ENCODE measurements at regions not wholly inside any gene's neighbourhood (a gene's known extent, or its start where the extent isn't known, plus 50 kb on each side); places are given as distances from the start of the nearest gene placed in this dataset.

DNA sequence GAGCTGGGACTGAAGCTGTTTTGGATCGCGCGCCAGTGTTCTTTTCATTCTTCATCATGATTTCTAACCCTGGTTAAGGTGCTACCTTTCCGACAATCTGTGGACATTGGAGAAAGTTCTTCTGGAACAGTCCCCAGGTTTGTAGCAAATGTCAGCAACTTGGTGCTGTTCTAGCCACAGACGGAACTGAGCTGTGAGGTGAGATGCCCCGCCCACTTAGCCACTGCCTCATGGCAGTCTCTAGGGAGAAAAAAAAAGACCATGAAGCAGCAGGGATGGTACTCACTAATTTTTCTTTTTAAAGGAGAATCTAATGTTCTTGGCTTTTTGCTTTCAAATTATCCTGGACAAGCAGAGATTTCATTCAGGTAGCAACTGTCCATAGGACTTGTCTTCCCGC is 72.1 kb upstream of the STK32A start:
- no peak for DNase-seq (ENCODE audit: extremely low read depth in 1 of 2, low read depth in 1 of 2)

- no peak for DNase-seq (ENCODE audit: extremely low read depth in 1 of 2, low read depth in 1 of 2)
Measured at GRCh38 chr5:147167529-147167928, 67.3 kb upstream of the STK32A start.

GRCh38 chr5:147168578-147169327 is 66.1 kb upstream of the STK32A start:
- DNase-seq (ENCODE audit: extremely low read depth in 1 of 2, low read depth in 1 of 2) = no peak

GRCh38 chr5:147169399-147169798 is 65.4 kb upstream of the STK32A start:
- DNase-seq (ENCODE audit: extremely low read depth in 1 of 2, low read depth in 1 of 2) = no peak

DNA sequence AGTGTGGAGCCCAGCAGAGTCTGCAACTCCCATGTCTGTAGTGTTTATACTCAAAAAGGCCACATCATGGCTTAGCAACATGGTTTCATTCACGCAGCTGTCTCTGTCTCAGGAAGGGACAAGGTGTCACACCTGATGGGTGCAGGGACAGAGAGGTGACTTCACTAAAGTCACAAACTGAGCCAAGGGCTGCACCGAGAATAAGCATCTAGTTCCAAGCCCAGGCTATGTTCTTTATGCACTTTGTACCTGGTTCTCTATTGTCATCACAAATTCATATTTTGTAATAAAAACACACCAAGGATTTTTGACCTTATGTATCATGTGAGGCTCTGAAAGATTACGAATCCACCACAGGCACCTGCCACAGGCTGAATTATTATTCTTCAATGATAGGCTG is 64.9 kb upstream of the STK32A start:
- DNase-seq (ENCODE audit: extremely low read depth in 1 of 2, low read depth in 1 of 2) = no peak

- no peak for DNase-seq (ENCODE audit: extremely low read depth in 1 of 2, low read depth in 1 of 2)
Measured at GRCh38 chr5:147170603-147171002, 64.2 kb upstream of the STK32A start.

DNA sequence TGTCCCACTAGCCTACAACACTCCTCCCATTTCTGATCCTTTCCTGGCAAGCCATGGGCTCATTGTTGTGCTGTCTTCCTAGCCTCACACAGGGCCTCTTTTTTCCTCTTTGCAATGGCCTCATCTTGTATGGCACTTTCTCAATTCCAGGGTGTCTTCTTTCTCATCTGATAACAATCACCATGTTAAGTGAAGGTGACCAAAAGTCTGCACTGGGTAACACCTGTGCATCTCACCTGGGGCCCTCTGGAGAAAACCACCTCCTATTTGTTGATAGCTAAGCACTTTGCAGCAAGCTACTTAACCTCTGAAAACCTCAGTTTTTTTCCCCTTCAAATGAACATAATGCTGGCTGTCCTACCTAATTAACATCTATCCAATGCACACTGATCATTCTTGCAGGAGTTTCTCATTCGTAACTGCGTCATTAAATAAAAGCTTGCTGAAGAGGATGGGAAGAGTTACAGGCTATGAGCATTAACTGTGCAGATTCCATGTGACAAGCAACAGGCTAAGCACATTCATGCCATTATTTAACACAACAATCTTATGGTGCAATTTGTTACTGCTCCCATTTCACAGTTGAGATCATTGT is 60.1 kb upstream of the STK32A start:
- no peak for DNase-seq (ENCODE audit: extremely low read depth in 1 of 2, low read depth in 1 of 2)

DNA sequence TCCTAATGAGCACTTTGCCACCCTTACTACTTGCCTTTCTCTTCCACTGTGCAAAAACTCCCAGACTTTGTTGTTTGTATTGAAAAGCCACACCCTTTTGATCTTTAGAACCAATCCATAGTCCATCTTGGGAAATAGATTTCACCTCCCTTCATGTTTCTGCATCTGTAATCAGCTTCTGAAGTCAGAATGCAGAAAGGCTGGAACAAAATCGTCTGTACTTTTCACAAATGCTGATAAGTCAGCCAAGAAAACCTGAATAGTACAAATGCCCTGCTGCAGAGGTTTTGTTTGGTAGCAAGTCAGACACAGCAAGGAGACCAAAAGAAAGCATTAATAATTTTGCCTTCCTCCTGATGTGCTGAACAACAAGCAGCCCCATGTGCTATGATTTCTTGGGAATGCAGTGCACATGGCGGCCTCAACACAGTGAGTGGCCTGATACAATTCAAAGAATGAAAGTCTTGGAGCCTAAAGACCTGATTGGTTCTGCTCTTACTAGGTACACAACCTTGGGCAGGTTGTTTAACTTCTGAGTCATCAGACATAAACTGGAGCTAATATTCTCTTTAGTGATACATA is 59.2 kb upstream of the STK32A start:
- no peak for DNase-seq (ENCODE audit: extremely low read depth in 1 of 2, low read depth in 1 of 2)

- DNase-seq (ENCODE audit: extremely low read depth in 1 of 2, low read depth in 1 of 2) = no peak
Measured at GRCh38 chr5:147176422-147176821, 58.4 kb upstream of the STK32A start.

DNA sequence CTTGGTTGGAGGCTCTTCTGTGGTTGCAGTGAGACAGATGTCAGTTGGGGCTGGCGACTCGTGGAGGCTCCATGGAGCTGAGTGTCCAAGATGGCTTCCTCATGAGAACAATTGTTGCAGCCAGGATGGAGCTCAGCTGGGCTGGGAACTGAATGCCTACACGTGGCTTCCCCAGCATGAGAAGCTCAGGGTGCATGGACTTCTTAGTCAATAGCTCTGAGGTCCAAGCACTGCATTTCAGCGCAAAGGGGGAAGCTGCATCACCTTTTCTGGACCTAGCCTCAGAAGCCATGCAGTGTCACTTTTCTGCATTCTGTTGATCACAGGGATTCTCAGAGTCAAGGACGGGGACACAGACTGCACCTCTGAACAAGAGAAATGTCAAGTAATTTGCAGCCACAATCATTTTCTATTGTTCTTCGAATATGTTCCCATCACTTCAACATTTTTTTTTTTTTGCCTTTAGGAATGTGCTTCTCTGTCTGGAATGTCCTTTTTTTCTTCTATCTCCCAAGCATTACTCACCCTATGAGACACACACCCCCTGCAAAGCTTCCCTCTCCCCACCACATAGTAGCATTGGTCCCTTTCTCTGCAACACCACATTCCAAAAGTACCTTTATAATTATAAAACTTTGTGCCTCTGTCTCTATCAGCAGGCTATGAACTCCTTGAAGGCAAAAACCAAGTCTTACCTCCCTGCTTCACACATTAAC is 57.5 kb upstream of the STK32A start:
- DNase-seq (ENCODE audit: extremely low read depth in 1 of 2, low read depth in 1 of 2) = no peak

DNA sequence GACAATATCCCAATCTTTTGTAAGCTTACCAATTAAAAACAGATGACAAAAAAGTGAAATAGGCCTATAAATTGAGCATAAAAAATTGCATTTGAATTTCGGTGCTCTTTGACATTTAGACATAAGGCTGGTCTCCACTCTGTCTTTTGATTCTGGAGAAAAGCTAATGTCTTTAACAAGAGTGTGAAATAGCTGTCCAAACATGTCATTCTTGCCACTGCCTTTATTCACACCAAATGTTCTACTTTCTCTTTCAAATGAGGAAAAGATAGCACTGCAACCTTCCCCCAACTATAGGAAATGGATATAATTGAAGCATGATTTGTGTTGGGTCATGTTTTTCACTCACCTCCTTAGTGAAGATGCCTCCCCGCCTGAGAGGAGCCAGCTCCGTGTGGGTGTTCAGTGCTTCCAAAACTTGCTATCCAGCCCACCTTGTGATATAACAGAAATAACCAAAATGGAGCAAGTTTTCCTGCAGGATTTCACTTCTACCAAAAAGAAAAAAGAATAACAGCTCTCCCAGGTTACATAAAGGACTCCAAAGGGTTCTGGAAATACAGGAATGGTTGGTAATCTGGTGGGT is 55.2 kb upstream of the STK32A start:
- DNase-seq (ENCODE audit: extremely low read depth in 1 of 2, low read depth in 1 of 2) = no peak

GRCh38 chr5:147180751-147181150 is 54.1 kb upstream of the STK32A start:
- no peak for DNase-seq (ENCODE audit: extremely low read depth in 1 of 2, low read depth in 1 of 2)

Data from activated CD8-positive, alpha-beta memory T cell treated with anti-CD3 and anti-CD28 coated beads for 1 hour (primary cell).